ENCODE measurements at regions not wholly inside any gene's neighbourhood (a gene's known extent, or its start where the extent isn't known, plus 50 kb on each side); places are given as distances from the start of the nearest gene placed in this dataset.

- Histone ChIP-seq H4K20me1 (ENCODE audit: insufficient read depth, low read length, poor library complexity, severe bottlenecking) (no peaks in the 10 kb centered on the region), H3K9ac (ENCODE audit: low read depth, low read length, poor library complexity, severe bottlenecking) (no peak overlapping the region)
Observed at GRCh38 chr11:134783234-134783633, 371.2 kb upstream of the B3GAT1 start.

GRCh38 chr11:134781380-134781866 lies 369.4 kb upstream of the B3GAT1 start:
- TF ChIP-seq CTCF (conservative IDR thresholded peaks at IDR 0.05; ENCODE audit: low read length), result no peak
- no peak for TF ChIP-seq EZH2phosphoT487 (IDR thresholded peaks at IDR 0.05; ENCODE audit: borderline replicate concordance)
- no peak overlapping the region for H3K9ac ChIP-seq (ENCODE audit: low read depth, low read length, poor library complexity, severe bottlenecking)
- no peaks in the 10 kb centered on the region for H3K36me3 ChIP-seq (ENCODE audit: insufficient read depth, low read length)
- no peak overlapping the region for H2AFZ ChIP-seq (ENCODE audit: low read length)
- H3K79me2 ChIP-seq (ENCODE audit: insufficient read depth, low read length), result no peaks in the 10 kb centered on the region
- H3K9me2 ChIP-seq (replicated peaks; ENCODE audit: low read depth, low read length), result no peaks in the 10 kb centered on the region
- no peak overlapping the region for H3K4me3 ChIP-seq (ENCODE audit: low read length, poor library complexity, severe bottlenecking)
- peaks cover 11% of the 10 kb centered on the region for H3K9me3 ChIP-seq (ENCODE audit: insufficient read depth, low read depth, low read length)
- no peaks in the 10 kb centered on the region for H3K27me3 ChIP-seq (ENCODE audit: insufficient read depth, low read length, poor library complexity, severe bottlenecking)
- H3K4me2 ChIP-seq (ENCODE audit: low read depth, low read length, poor library complexity, severe bottlenecking), result no peak overlapping the region
- no peaks in the 10 kb centered on the region for H3F3A ChIP-seq (ENCODE audit: low read depth)
- H3K4me1 ChIP-seq (ENCODE audit: insufficient read depth, low read length, poor library complexity, severe bottlenecking), result no peaks in the 10 kb centered on the region
- no peaks in the 10 kb centered on the region for H4K20me1 ChIP-seq (ENCODE audit: insufficient read depth, low read length, poor library complexity, severe bottlenecking)

More at GRCh38 chr11:134783234-134783633, 371.2 kb upstream of the B3GAT1 start:
- Histone ChIP-seq H3K4me2 (ENCODE audit: low read depth, low read length, poor library complexity, severe bottlenecking) (no peak overlapping the region), H3K27me3 (ENCODE audit: insufficient read depth, low read length, poor library complexity, severe bottlenecking) (no peaks in the 10 kb centered on the region), H3K9me3 (ENCODE audit: insufficient read depth, low read depth, low read length) (peaks cover 11% of the 10 kb centered on the region), H3K79me2 (ENCODE audit: insufficient read depth, low read length) (no peaks in the 10 kb centered on the region), H2AFZ (ENCODE audit: low read length) (no peak overlapping the region), H3K4me3 (ENCODE audit: low read length, poor library complexity, severe bottlenecking) (no peak overlapping the region), H3K36me3 (ENCODE audit: insufficient read depth, low read length) (no peaks in the 10 kb centered on the region), H3K9me2 (replicated peaks; ENCODE audit: low read depth, low read length) (no peaks in the 10 kb centered on the region), H3K4me1 (ENCODE audit: insufficient read depth, low read length, poor library complexity, severe bottlenecking) (no peaks in the 10 kb centered on the region), H3F3A (ENCODE audit: low read depth) (no peaks in the 10 kb centered on the region)
- no peak for TF ChIP-seq CTCF (conservative IDR thresholded peaks at IDR 0.05; ENCODE audit: low read length)
- TF ChIP-seq EZH2phosphoT487 (IDR thresholded peaks at IDR 0.05; ENCODE audit: borderline replicate concordance), result no peak

- TF ChIP-seq EZH2phosphoT487 (IDR thresholded peaks at IDR 0.05; ENCODE audit: borderline replicate concordance) (no peak), CTCF (conservative IDR thresholded peaks at IDR 0.05; ENCODE audit: low read length) (no peak)
- no peak overlapping the region for H3K4me2 ChIP-seq (ENCODE audit: low read depth, low read length, poor library complexity, severe bottlenecking)
- H3K9me2 ChIP-seq (replicated peaks; ENCODE audit: low read depth, low read length), result no peaks in the 10 kb centered on the region
- H4K20me1 ChIP-seq (ENCODE audit: insufficient read depth, low read length, poor library complexity, severe bottlenecking), result no peaks in the 10 kb centered on the region
- H3K27me3 ChIP-seq (ENCODE audit: insufficient read depth, low read length, poor library complexity, severe bottlenecking), result no peaks in the 10 kb centered on the region
- H3K36me3 ChIP-seq (ENCODE audit: insufficient read depth, low read length), result no peaks in the 10 kb centered on the region
- H3K79me2 ChIP-seq (ENCODE audit: insufficient read depth, low read length), result no peaks in the 10 kb centered on the region
- no peaks in the 10 kb centered on the region for H3F3A ChIP-seq (ENCODE audit: low read depth)
- no peaks in the 10 kb centered on the region for H3K4me1 ChIP-seq (ENCODE audit: insufficient read depth, low read length, poor library complexity, severe bottlenecking)
- no peak overlapping the region for H2AFZ ChIP-seq (ENCODE audit: low read length)
- H3K9ac ChIP-seq (ENCODE audit: low read depth, low read length, poor library complexity, severe bottlenecking), result no peak overlapping the region
- no peak overlapping the region for H3K4me3 ChIP-seq (ENCODE audit: low read length, poor library complexity, severe bottlenecking)
- H3K9me3 ChIP-seq (ENCODE audit: insufficient read depth, low read depth, low read length), result peaks cover 8% of the 10 kb centered on the region
Observed at GRCh38 chr11:134780486-134781147, 368.6 kb upstream of the B3GAT1 start.

All from Loucy (cell line).